Gastrocnemius medialis (tissue), 4 donors: ENCODE measurements at regions not wholly inside any gene's neighbourhood (a gene's known extent, or its start where the extent isn't known, plus 50 kb on each side); places are given as distances from the start of the nearest gene placed in this dataset.

ENCODE experiments used
- ATAC-seq, 2 donors: fragments of 150-250 bp; one replicate each; pipeline ENCODE4 v1.9.1; 2016
- DNase-seq, 2 donors: peaks; one replicate each; pipeline ENCODE4 v3.0.0-alpha.2; 2019
- H3K27ac ChIP-seq, 4 donors: fragments of 200-600 bp; sonication (generic); 1 replicate in 1 of 4; 2 replicates in 3 of 4; pipeline ENCODE4 v1.5.1; 2016 to 2018; ENCODE audit warnings: mild to moderate bottlenecking in 2 of 4, moderate library complexity in 1 of 4
- H3K27me3 ChIP-seq, 3 donors: fragments of 200-600 bp; sonication (generic) in 2 of 3; 1 replicate in 1 of 3; 2 replicates in 2 of 3; pipeline versions ENCODE4 v1.5.1 to v1.6.0; 2016 to 2019; ENCODE audit warnings: mild to moderate bottlenecking in 1 of 3, moderate library complexity in 1 of 3
- H3K36me3 ChIP-seq, 2 donors: fragments of 200-600 bp; sonication (generic) in 1 of 2; one replicate each; pipeline ENCODE4 v1.5.1; 2017 to 2018
- H3K4me1 ChIP-seq, 2 donors: fragments of 200-600 bp; sonication (generic) in 1 of 2; one replicate each; pipeline ENCODE4 v1.5.1; 2016 to 2017; ENCODE audit warnings: mild to moderate bottlenecking in 2 of 2
- H3K4me3 ChIP-seq, 4 donors: fragments of 200-600 bp; sonication (generic) in 3 of 4; 1 replicate in 1 of 4; 2 replicates in 3 of 4; pipeline ENCODE4 v1.5.1; 2016 to 2019; ENCODE audit warnings: mild to moderate bottlenecking in 2 of 4
- H3K9me3 ChIP-seq, 3 donors: fragments of 200-600 bp; sonication (generic) in 2 of 3; 1 replicate in 1 of 3; 2 replicates in 2 of 3; pipeline ENCODE4 v1.5.1; 2016 to 2019
- CTCF ChIP-seq, 5 experiments: fragments of 450-650 bp in 3 of 5; fragments of 200-600 bp in 2 of 5; sonication (generic) in 2 of 5; IDR thresholded peaks in 4 of 5; conservative IDR thresholded peaks in 1 of 5; 1 replicate in 4 of 5; 2 replicates in 1 of 5; pipeline ENCODE4 v1.5.1; 2016 to 2019; ENCODE audit warnings: antibody characterized with exemption in 5 of 5, mild to moderate bottlenecking in 3 of 5, moderate library complexity in 3 of 5
- POLR2A ChIP-seq, 2 donors: fragments of 450-650 bp; IDR thresholded peaks; one replicate each; pipeline ENCODE4 v1.6.1; 2017; ENCODE audit warnings: antibody characterized with exemption in 2 of 2, mild to moderate bottlenecking in 2 of 2, moderate library complexity in 2 of 2
- in situ Hi-C, 4 donors: fragments of 200-750 bp; cut with MboI; loops; one replicate each; pipeline versions ENCODE4 v1.15.0 to v1.8.0; 2017; ENCODE audit warnings: low sequenced_read_pairs in 4 of 4
- intact Hi-C: fragments of 100-400 bp; cut with DNase I; formaldehyde crosslinking; loops from one replicate; pipeline ENCODE4 v1.15.1; 2023; ENCODE audit warnings: low total_unique reads

- Histone ChIP-seq H3K9me3 (no peaks in the 10 kb centered on the region), H3K36me3 (no peaks in the 10 kb centered on the region), H3K27ac (no peak overlapping the region), H3K4me3 (no peak overlapping the region), H3K27me3 (no peaks in the 10 kb centered on the region), H3K4me1 (no peaks in the 10 kb centered on the region)
- TF ChIP-seq POLR2A (IDR thresholded peaks at IDR 0.05) (no peak), CTCF (IDR thresholded peaks at IDR 0.05 in 4 of 5, conservative IDR thresholded peaks at IDR 0.05 in 1 of 5) (no peak)
- intact Hi-C loops (no loop called here), in situ Hi-C loops (no loop called here)
- DNase-seq (no peak), ATAC-seq (no peak)
Measured at GRCh38 chr18:33928231-33928630, 296.5 kb downstream of the NOL4 start.

GRCh38 chr18:33924576-33924975, 300.1 kb downstream of the NOL4 start:
- in situ Hi-C loops (no loop called here), intact Hi-C loops (no loop called here)
- Histone ChIP-seq H3K4me3 (no peak overlapping the region), H3K4me1 (no peaks in the 10 kb centered on the region), H3K27me3 (no peaks in the 10 kb centered on the region), H3K9me3 (no peaks in the 10 kb centered on the region), H3K27ac (no peak overlapping the region), H3K36me3 (no peaks in the 10 kb centered on the region)
- TF ChIP-seq CTCF (IDR thresholded peaks at IDR 0.05 in 4 of 5, conservative IDR thresholded peaks at IDR 0.05 in 1 of 5), result no peak
- no peak for TF ChIP-seq POLR2A (IDR thresholded peaks at IDR 0.05)
- DNase-seq (no peak), ATAC-seq (no peak)

- in situ Hi-C loops, result no loop called here
- intact Hi-C loops, result no loop called here
- no peak for ATAC-seq
- DNase-seq, result no peak
- no peaks in the 10 kb centered on the region for H3K36me3 ChIP-seq
- no peaks in the 10 kb centered on the region for H3K27me3 ChIP-seq
- no peaks in the 10 kb centered on the region for H3K4me1 ChIP-seq
- no peak for TF ChIP-seq POLR2A (IDR thresholded peaks at IDR 0.05)
- TF ChIP-seq CTCF (IDR thresholded peaks at IDR 0.05 in 4 of 5, conservative IDR thresholded peaks at IDR 0.05 in 1 of 5), result no peak
- no peak overlapping the region for H3K4me3 ChIP-seq
- no peak overlapping the region for H3K27ac ChIP-seq
- H3K9me3 ChIP-seq, result no peaks in the 10 kb centered on the region
Measured at GRCh38 chr18:33923980-33924379, 300.7 kb downstream of the NOL4 start.

GRCh38 chr18:33918571-33918970, 306.1 kb downstream of the NOL4 start:
- Histone ChIP-seq H3K4me1 (no peaks in the 10 kb centered on the region), H3K36me3 (no peaks in the 10 kb centered on the region), H3K27ac (no peak overlapping the region), H3K9me3 (no peaks in the 10 kb centered on the region), H3K27me3 (no peaks in the 10 kb centered on the region), H3K4me3 (no peak overlapping the region)
- in situ Hi-C loops, result no loop called here
- intact Hi-C loops, result no loop called here
- DNase-seq (no peak), ATAC-seq (no peak)
- TF ChIP-seq POLR2A (IDR thresholded peaks at IDR 0.05), result no peak
- TF ChIP-seq CTCF (IDR thresholded peaks at IDR 0.05 in 4 of 5, conservative IDR thresholded peaks at IDR 0.05 in 1 of 5), result no peak

DNA sequence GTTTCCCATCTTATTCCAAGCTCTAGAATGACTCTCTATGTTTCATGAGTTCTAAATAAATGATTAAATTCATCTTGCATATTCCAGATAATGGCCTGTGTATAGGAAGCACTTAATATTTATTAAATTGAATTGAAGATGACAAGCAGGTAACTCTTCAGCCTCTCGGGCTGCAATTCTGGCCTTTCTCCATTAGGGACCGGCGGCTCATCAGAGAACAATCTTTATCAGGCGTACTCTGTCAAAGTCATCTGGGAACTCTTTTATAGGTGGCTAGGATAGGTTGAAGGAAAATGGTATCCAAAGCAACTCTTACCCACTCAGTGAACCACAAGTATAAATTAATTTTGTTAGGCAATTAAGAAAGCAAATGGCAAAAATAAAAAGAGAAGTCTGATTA, 308.5 kb downstream of the NOL4 start:
- Histone ChIP-seq H3K27ac (no peak overlapping the region), H3K4me1 (no peaks in the 10 kb centered on the region), H3K36me3 (no peaks in the 10 kb centered on the region), H3K4me3 (no peak overlapping the region), H3K27me3 (no peaks in the 10 kb centered on the region), H3K9me3 (no peaks in the 10 kb centered on the region)
- intact Hi-C loops (no loop called here), in situ Hi-C loops (no loop called here)
- DNase-seq (no peak), ATAC-seq (no peak)
- TF ChIP-seq CTCF (IDR thresholded peaks at IDR 0.05 in 4 of 5, conservative IDR thresholded peaks at IDR 0.05 in 1 of 5) (no peak), POLR2A (IDR thresholded peaks at IDR 0.05) (no peak)
